ENCODE measurements at regions not wholly inside any gene's neighbourhood (a gene's known extent, or its start where the extent isn't known, plus 50 kb on each side); places are given as distances from the start of the nearest gene placed in this dataset.

DNA sequence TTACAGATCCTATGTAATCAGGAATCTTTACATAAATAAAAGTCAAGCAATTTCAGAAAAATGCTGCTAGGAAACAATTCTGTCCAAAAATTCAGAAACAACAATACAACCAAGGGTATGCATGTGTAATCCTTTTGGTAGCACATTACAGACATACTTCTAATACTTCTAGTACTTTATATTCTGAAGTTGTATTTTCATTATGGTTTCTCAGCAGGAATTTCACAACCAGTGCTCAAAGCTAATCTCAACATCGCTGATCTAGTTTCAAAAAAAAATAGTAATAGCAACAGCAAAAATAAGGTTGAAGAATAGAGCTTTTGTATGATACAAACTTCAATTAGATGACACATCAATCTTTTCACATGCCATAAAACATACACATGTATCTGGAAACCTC lies 545.2 kb downstream of the LTN1 start:
- TF ChIP-seq, protein P1, sequence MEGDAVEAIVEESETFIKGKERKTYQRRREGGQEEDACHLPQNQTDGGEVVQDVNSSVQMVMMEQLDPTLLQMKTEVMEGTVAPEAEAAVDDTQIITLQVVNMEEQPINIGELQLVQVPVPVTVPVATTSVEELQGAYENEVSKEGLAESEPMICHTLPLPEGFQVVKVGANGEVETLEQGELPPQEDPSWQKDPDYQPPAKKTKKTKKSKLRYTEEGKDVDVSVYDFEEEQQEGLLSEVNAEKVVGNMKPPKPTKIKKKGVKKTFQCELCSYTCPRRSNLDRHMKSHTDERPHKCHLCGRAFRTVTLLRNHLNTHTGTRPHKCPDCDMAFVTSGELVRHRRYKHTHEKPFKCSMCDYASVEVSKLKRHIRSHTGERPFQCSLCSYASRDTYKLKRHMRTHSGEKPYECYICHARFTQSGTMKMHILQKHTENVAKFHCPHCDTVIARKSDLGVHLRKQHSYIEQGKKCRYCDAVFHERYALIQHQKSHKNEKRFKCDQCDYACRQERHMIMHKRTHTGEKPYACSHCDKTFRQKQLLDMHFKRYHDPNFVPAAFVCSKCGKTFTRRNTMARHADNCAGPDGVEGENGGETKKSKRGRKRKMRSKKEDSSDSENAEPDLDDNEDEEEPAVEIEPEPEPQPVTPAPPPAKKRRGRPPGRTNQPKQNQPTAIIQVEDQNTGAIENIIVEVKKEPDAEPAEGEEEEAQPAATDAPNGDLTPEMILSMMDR (conservative IDR thresholded peaks at IDR 0.05; ENCODE audit: low read depth, low read length), result no peak
- TF ChIP-seq EZH2 (IDR thresholded peaks at IDR 0.05; ENCODE audit: borderline replicate concordance, low read depth, low read length, poor library complexity, severe bottlenecking), result no peak

Measured in A673 (cell line).